Adrenal gland (tissue), 9 donors: ENCODE measurements at regions not wholly inside any gene's neighbourhood (a gene's known extent, or its start where the extent isn't known, plus 50 kb on each side); places are given as distances from the start of the nearest gene placed in this dataset.

Experiments used
- DNase-seq, 7 donors: peaks; one replicate each; pipeline ENCODE4 v3.0.0-alpha.2; 2019 to 2020
- H3K27ac ChIP-seq, 5 donors: fragments of 200-600 bp; sonication (generic) in 4 of 5; 1 replicate in 3 of 5; 2 replicates in 2 of 5; pipeline versions ENCODE4 v1.5.1 to v1.8.0; 2016 to 2020; ENCODE audit warnings: mild to moderate bottlenecking in 1 of 5
- H3K27me3 ChIP-seq: fragments of 200-600 bp; 2 replicates; pipeline ENCODE4 v1.8.0; 2021
- H3K36me3 ChIP-seq, 2 donors: fragments of 200-600 bp; replicated peaks in 1 of 2; 1 replicate in 1 of 2; 2 replicates in 1 of 2; pipeline versions ENCODE4 v1.5.1 to v1.8.0; 2018 to 2022
- H3K4me1 ChIP-seq, 2 donors: fragments of 200-600 bp; replicated peaks in 1 of 2; 1 replicate in 1 of 2; 2 replicates in 1 of 2; pipeline versions ENCODE4 v1.5.1 to v1.8.0; 2018 to 2021
- H3K4me3 ChIP-seq, 4 donors: fragments of 200-600 bp; sonication (generic) in 3 of 4; one replicate each; pipeline ENCODE4 v1.5.1; 2016 to 2018
- H3K9me3 ChIP-seq, 3 donors: fragments of 200-600 bp; sonication (generic) in 1 of 3; replicated peaks in 1 of 3; 1 replicate in 2 of 3; 2 replicates in 1 of 3; pipeline versions ENCODE4 v1.5.1 to v1.8.0; 2016 to 2021
- POLR2A ChIP-seq, 2 donors: fragments of 450-650 bp; IDR thresholded peaks; one replicate each; pipeline ENCODE4 v1.6.1; 2017; ENCODE audit warnings: antibody characterized with exemption in 2 of 2, mild to moderate bottlenecking in 2 of 2, moderate library complexity in 1 of 2
- WGBS, 4 donors: extraction: QIAGEN DNeasy Blood & Tissue Kit in 2 of 4; methylation state at CpG; one replicate each; pipeline versions ENCODE4 v1.1.5 to v1.1.7; 2013 to 2017; 5-methylcytosine and 5-hydroxymethylcytosine counted together
- intact Hi-C, 2 donors: fragments of 100-400 bp; cut with DNase I; formaldehyde crosslinking; loops; one replicate each; pipeline versions ENCODE4 v1.14.1 to v1.15.0; 2022 to 2023
- TF ChIP-seq, protein P1 (sequence below), 6 experiments: fragments of 450-650 bp in 4 of 6; fragments of 200-600 bp in 2 of 6; sonication (generic) in 1 of 6; IDR thresholded peaks; 1 replicate in 5 of 6; 2 replicates in 1 of 6; pipeline versions ENCODE4 v1.5.1 to v1.8.0; 2016 to 2021; ENCODE audit warnings: antibody characterized with exemption in 6 of 6, mild to moderate bottlenecking in 2 of 6, moderate library complexity in 1 of 6
- donor health status: healthy with polysubstance abuse.
- donor health status: Bipolar disorder and iron deficiency.
- donor health status: DM: yes; HTN: yes; CAD: no.
- donor health status: DM: no; HTN: no; CAD: no.
- donor health status: DM: no; HTN: no; CAD: no.

DNA sequence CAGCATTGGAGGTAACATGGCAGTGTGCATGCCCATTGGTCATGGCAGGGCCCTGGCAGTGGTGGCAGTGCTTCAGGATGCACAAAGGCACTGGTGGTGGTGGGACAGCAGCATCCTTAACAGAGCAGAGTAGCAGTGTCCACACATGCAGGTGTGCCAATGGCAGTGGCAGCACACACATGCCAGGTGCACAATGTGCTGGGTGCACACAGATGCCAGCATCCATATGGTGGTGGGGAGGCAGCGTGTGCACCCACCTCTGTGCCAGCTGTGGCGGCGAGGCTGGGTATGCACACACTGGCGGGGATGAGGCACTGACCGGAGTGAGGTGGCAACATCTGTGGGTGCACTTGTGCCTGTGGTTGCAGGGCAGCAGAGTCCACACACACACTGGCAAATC lies 150.6 kb downstream of the SI start:
- 85 to 92% (median 85%) methylated on average over 5 of the region's 5 CpGs; no CpG with 5 or more reads in 1 of the 4 donors for WGBS, 4 donors
- DNase-seq, result no peak
- intact Hi-C loops, result no loop called here
- Histone ChIP-seq H3K27ac (no peak overlapping the region), H3K36me3 (no peaks in the 10 kb centered on the region), H3K4me3 (no peak overlapping the region), H3K27me3 (no peaks in the 10 kb centered on the region), H3K9me3 (no peaks in the 10 kb centered on the region), H3K4me1 (no peaks in the 10 kb centered on the region)
- TF ChIP-seq, protein P1, sequence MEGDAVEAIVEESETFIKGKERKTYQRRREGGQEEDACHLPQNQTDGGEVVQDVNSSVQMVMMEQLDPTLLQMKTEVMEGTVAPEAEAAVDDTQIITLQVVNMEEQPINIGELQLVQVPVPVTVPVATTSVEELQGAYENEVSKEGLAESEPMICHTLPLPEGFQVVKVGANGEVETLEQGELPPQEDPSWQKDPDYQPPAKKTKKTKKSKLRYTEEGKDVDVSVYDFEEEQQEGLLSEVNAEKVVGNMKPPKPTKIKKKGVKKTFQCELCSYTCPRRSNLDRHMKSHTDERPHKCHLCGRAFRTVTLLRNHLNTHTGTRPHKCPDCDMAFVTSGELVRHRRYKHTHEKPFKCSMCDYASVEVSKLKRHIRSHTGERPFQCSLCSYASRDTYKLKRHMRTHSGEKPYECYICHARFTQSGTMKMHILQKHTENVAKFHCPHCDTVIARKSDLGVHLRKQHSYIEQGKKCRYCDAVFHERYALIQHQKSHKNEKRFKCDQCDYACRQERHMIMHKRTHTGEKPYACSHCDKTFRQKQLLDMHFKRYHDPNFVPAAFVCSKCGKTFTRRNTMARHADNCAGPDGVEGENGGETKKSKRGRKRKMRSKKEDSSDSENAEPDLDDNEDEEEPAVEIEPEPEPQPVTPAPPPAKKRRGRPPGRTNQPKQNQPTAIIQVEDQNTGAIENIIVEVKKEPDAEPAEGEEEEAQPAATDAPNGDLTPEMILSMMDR (IDR thresholded peaks at IDR 0.05), result no peak
- TF ChIP-seq POLR2A (IDR thresholded peaks at IDR 0.05), result no peak

DNA sequence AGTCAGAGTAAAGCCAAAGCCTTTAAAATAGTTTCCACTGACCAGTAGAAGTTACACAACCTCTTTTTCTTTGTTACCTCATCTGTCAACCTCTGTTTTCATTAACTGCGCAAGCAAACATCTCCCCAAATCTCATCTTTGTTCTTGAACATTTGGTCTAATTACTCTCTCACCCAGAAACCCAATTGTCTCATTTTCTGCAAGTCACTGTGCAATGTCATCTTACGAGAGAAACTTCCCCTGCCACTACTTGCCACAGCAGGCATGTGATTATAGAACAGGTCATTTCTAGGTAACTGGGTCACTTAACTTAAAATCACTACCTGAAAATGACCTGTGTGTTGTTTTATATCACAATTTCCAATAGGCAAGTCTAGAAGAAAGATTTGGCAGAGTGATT lies 159.4 kb downstream of the SI start:
- H3K27me3 ChIP-seq, result no peaks in the 10 kb centered on the region
- no peak for TF ChIP-seq POLR2A (IDR thresholded peaks at IDR 0.05)
- TF ChIP-seq, protein P1 (IDR thresholded peaks at IDR 0.05), result no peak
- 64 to 74% (median 69%) methylated on average over 2 of the region's 2 CpGs for WGBS, 4 donors
- DNase-seq, result no peak
- H3K9me3 ChIP-seq, result no peaks in the 10 kb centered on the region
- H3K4me1 ChIP-seq, result no peaks in the 10 kb centered on the region
- intact Hi-C loops, result no loop called here
- H3K36me3 ChIP-seq, result no peaks in the 10 kb centered on the region
- H3K27ac ChIP-seq, result no peak overlapping the region
- no peak overlapping the region for H3K4me3 ChIP-seq

- no peaks in the 10 kb centered on the region for H3K36me3 ChIP-seq
- TF ChIP-seq POLR2A (IDR thresholded peaks at IDR 0.05), result no peak
- TF ChIP-seq, protein P1 (IDR thresholded peaks at IDR 0.05), result no peak
- H3K4me3 ChIP-seq, result no peak overlapping the region
- no peaks in the 10 kb centered on the region for H3K4me1 ChIP-seq
- no peak overlapping the region for H3K27ac ChIP-seq
- intact Hi-C loops, result no loop called here
- no peaks in the 10 kb centered on the region for H3K9me3 ChIP-seq
- DNase-seq, result no peak
- H3K27me3 ChIP-seq, result no peaks in the 10 kb centered on the region
- 81 to 100% (median 86%) methylated on average over 2 of the region's 2 CpGs for WGBS, 4 donors
Observed at GRCh38 chr3:164912916-164913315, 165.4 kb downstream of the SI start.

- Histone ChIP-seq H3K4me1 (no peaks in the 10 kb centered on the region), H3K27me3 (no peaks in the 10 kb centered on the region), H3K36me3 (no peaks in the 10 kb centered on the region), H3K27ac (no peak overlapping the region), H3K9me3 (no peaks in the 10 kb centered on the region), H3K4me3 (no peak overlapping the region)
- WGBS, 4 donors, result 72 to 85% (median 78%) methylated on average over 5 of the region's 5 CpGs
- TF ChIP-seq, protein P1 (IDR thresholded peaks at IDR 0.05), result no peak
- TF ChIP-seq POLR2A (IDR thresholded peaks at IDR 0.05), result no peak
- intact Hi-C loops, result no loop called here
- no peak for DNase-seq
Observed at GRCh38 chr3:164903820-164904451, 174.4 kb downstream of the SI start.
